ENCODE measurements at regions not wholly inside any gene's neighbourhood (a gene's known extent, or its start where the extent isn't known, plus 50 kb on each side); places are given as distances from the start of the nearest gene placed in this dataset.

DNA sequence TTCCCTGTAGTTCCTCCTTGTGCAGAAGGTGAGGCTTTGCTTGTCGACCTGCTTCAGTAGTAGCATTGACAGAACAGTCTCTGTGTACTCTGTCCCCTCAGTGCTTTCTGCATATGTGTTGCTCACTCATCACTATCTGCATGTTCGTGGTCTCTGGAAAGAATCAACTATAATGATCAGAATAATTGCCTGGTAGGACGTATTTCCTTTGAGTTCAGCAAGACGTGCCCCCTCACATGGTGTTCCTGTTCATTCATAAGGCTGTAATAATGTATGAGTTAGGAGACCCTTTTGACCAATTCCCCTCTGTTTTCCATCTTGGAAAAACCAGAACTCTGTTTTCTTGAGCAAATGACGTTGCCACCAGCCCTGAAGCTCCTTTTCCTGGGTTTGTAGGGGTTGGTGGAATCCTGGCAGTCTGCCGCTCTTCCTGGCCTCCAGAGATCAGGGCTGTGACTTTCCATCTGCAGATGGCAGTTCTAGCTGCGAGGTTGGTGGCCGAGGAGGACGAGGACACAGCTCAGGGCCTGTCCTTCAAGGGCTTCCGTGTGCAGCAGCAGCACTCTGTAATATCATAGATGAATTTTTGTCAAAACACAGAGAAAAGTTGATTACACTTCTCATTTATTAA, 61.9 kb downstream of the EXOSC2 start:
- TF ChIP-seq, protein P1, sequence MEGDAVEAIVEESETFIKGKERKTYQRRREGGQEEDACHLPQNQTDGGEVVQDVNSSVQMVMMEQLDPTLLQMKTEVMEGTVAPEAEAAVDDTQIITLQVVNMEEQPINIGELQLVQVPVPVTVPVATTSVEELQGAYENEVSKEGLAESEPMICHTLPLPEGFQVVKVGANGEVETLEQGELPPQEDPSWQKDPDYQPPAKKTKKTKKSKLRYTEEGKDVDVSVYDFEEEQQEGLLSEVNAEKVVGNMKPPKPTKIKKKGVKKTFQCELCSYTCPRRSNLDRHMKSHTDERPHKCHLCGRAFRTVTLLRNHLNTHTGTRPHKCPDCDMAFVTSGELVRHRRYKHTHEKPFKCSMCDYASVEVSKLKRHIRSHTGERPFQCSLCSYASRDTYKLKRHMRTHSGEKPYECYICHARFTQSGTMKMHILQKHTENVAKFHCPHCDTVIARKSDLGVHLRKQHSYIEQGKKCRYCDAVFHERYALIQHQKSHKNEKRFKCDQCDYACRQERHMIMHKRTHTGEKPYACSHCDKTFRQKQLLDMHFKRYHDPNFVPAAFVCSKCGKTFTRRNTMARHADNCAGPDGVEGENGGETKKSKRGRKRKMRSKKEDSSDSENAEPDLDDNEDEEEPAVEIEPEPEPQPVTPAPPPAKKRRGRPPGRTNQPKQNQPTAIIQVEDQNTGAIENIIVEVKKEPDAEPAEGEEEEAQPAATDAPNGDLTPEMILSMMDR (IDR thresholded peaks at IDR 0.05; ENCODE audit: low read depth, low read length, missing control alignments) = no peak
- Histone ChIP-seq H3K27ac (no peak overlapping the region), H3K27me3 (replicated peaks) (peaks cover 5% of the 10 kb centered on the region), H3K36me3 (replicated peaks) (peaks cover 3% of the 10 kb centered on the region), H3K4me3 (ENCODE audit: low read depth, low read length) (no peak overlapping the region)
- in situ Hi-C loops (cut with HindIII; ENCODE audit: low pct_ligation_motif_present, low sequenced_read_pairs) = no loop called here
- DNase-seq = no peak

DNA sequence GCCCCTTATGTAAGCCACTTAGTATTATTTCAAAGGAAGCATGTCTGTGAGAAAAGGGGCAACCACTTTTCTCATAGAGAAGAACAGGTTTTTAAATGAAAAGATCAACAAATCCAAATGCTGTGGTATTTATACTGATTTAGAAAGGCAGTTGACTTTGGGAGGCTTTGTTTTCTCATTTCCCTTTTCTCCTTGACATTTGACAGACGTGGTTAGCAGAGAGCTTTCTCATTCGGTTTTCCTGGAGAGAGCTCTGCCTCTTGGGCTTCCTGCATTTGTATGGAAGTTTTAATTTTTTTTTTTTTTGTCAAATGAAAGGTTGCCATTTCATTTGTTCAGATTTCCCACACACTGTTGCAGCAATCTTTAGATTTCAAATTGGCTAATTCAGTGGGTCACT, 62.5 kb downstream of the EXOSC2 start:
- DNase-seq = no peak
- Histone ChIP-seq H3K36me3 (replicated peaks) (peaks cover 3% of the 10 kb centered on the region), H3K27ac (peak overlapping the region; percentile 29), H3K4me3 (ENCODE audit: low read depth, low read length) (no peak overlapping the region), H3K27me3 (replicated peaks) (peaks cover 5% of the 10 kb centered on the region)
- TF ChIP-seq, protein P1 (IDR thresholded peaks at IDR 0.05; ENCODE audit: low read depth, low read length, missing control alignments) = no peak
- in situ Hi-C loops (cut with HindIII; ENCODE audit: low pct_ligation_motif_present, low sequenced_read_pairs) = no loop called here

- DNase-seq = no peak
- Histone ChIP-seq H3K27ac (peak overlapping the region; percentile 29), H3K27me3 (replicated peaks) (peaks cover 5% of the 10 kb centered on the region), H3K4me3 (ENCODE audit: low read depth, low read length) (no peak overlapping the region), H3K36me3 (replicated peaks) (peaks cover under 1% of the 10 kb centered on the region)
- in situ Hi-C loops (cut with HindIII; ENCODE audit: low pct_ligation_motif_present, low sequenced_read_pairs) = no loop called here
- TF ChIP-seq, protein P1 (IDR thresholded peaks at IDR 0.05; ENCODE audit: low read depth, low read length, missing control alignments) = no peak
Observed at GRCh38 chr9:130756455-130757152, 63.0 kb downstream of the EXOSC2 start.

DNA sequence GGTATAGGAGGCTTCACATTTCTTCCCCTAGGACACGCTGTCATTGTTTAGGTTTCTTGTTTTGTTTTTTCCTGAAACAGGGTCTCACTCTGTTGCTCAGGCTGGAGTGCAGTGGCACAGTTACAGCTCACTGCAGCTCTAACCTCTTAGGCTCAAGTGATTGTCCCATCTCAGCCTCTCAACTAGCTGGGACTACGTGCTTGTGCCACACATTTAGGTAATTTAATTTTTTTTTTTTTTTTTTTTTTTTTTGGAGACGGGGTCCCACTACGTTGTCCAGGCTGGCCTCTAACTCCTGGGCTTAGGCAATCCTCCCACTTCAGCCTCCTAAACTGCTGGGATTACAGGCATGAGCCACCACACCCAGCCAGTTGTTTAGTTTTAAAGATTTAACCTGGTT, 66.2 kb downstream of the EXOSC2 start:
- in situ Hi-C loops (cut with HindIII; ENCODE audit: low pct_ligation_motif_present, low sequenced_read_pairs) = no loop called here
- TF ChIP-seq, protein P1 (IDR thresholded peaks at IDR 0.05; ENCODE audit: low read depth, low read length, missing control alignments) = no peak
- DNase-seq = no peak
- H3K4me3 ChIP-seq (ENCODE audit: low read depth, low read length) = no peak overlapping the region
- peaks cover 3% of the 10 kb centered on the region for H3K27me3 ChIP-seq (replicated peaks)
- peak overlapping the region; percentile 31 for H3K27ac ChIP-seq
- H3K36me3 ChIP-seq (replicated peaks) = no peaks in the 10 kb centered on the region

GRCh38 chr9:130763331-130764171, 70.0 kb downstream of the EXOSC2 start:
- in situ Hi-C loops (cut with HindIII; ENCODE audit: low pct_ligation_motif_present, low sequenced_read_pairs) = no loop called here
- no peaks in the 10 kb centered on the region for H3K36me3 ChIP-seq (replicated peaks)
- no peaks in the 10 kb centered on the region for H3K27me3 ChIP-seq (replicated peaks)
- DNase-seq = no peak
- H3K27ac ChIP-seq = peak overlapping the region; percentile 13
- TF ChIP-seq, protein P1 (IDR thresholded peaks at IDR 0.05; ENCODE audit: low read depth, low read length, missing control alignments) = no peak
- no peak overlapping the region for H3K4me3 ChIP-seq (ENCODE audit: low read depth, low read length)
